HUES6 (cell line): ENCODE measurements at regions not wholly inside any gene's neighbourhood (a gene's known extent, or its start where the extent isn't known, plus 50 kb on each side); places are given as distances from the start of the nearest gene placed in this dataset.
A peak's percentile ranks its signal among the peaks of the same experiment; 100 is the strongest.

ENCODE experiments used
- H3K27ac ChIP-seq: 2 replicates; pipeline ENCODE4 v1.7.0; 2013; ENCODE audit warnings: low read depth, mild to moderate bottlenecking, low read length, inconsistent platforms
- H3K27me3 ChIP-seq: 2 replicates; pipeline ENCODE4 v1.6.1; 2013; ENCODE audit warnings: low read length; ENCODE audit not compliant: control insufficient read depth, insufficient read depth
- H3K36me3 ChIP-seq: 2 replicates; pipeline ENCODE4 v1.6.1; 2013; ENCODE audit warnings: low read length; ENCODE audit not compliant: control insufficient read depth, insufficient read depth
- H3K4me1 ChIP-seq: 2 replicates; pipeline ENCODE4 v1.6.1; 2013; ENCODE audit warnings: low read length; ENCODE audit not compliant: control insufficient read depth, insufficient read depth
- H3K4me3 ChIP-seq: 2 replicates; pipeline ENCODE4 v1.5.1; 2013; ENCODE audit warnings: low read depth, low read length
- H3K9ac ChIP-seq: one replicate; pipeline ENCODE4 v1.6.1; 2013; ENCODE audit warnings: mild to moderate bottlenecking, low read length
- H3K9me3 ChIP-seq: 2 replicates; pipeline ENCODE4 v1.6.1; 2013; ENCODE audit warnings: low read depth, low read length; ENCODE audit not compliant: control insufficient read depth, insufficient read depth

GRCh38 chr2:47250586-47251403, 74.5 kb upstream of the CALM2 start:
- peaks cover 9% of the 10 kb centered on the region; the same call in 1 of the 2 replicates for H3K4me1 ChIP-seq
- H3K9me3 ChIP-seq, result no peaks in the 10 kb centered on the region
- H3K27ac ChIP-seq, result no peak overlapping the region
- no peaks in the 10 kb centered on the region for H3K36me3 ChIP-seq
- H3K27me3 ChIP-seq, result no peaks in the 10 kb centered on the region
- no peak overlapping the region for H3K4me3 ChIP-seq
- no peak overlapping the region for H3K9ac ChIP-seq

GRCh38 chr2:47249931-47250330, 73.6 kb upstream of the CALM2 start:
- H3K9ac ChIP-seq, result no peak overlapping the region
- H3K36me3 ChIP-seq, result no peaks in the 10 kb centered on the region
- peaks cover 9% of the 10 kb centered on the region; the same call in 1 of the 2 replicates for H3K4me1 ChIP-seq
- H3K27me3 ChIP-seq, result no peaks in the 10 kb centered on the region
- no peak overlapping the region for H3K27ac ChIP-seq
- no peaks in the 10 kb centered on the region for H3K9me3 ChIP-seq
- no peak overlapping the region for H3K4me3 ChIP-seq

GRCh38 chr2:47249157-47249900, 73.0 kb upstream of the CALM2 start:
- Histone ChIP-seq H3K36me3 (no peaks in the 10 kb centered on the region), H3K4me1 (peaks cover 9% of the 10 kb centered on the region; the same call in 1 of the 2 replicates), H3K9me3 (no peaks in the 10 kb centered on the region), H3K4me3 (no peak overlapping the region), H3K9ac (no peak overlapping the region), H3K27ac (no peak overlapping the region), H3K27me3 (no peaks in the 10 kb centered on the region)

- Histone ChIP-seq H3K27ac (no peak overlapping the region), H3K9ac (no peak overlapping the region), H3K9me3 (no peaks in the 10 kb centered on the region), H3K4me3 (no peak overlapping the region), H3K4me1 (peaks cover 21% of the 10 kb centered on the region), H3K36me3 (no peaks in the 10 kb centered on the region), H3K27me3 (no peaks in the 10 kb centered on the region)
Observed at GRCh38 chr2:47243596-47244323, 67.4 kb upstream of the CALM2 start.

DNA sequence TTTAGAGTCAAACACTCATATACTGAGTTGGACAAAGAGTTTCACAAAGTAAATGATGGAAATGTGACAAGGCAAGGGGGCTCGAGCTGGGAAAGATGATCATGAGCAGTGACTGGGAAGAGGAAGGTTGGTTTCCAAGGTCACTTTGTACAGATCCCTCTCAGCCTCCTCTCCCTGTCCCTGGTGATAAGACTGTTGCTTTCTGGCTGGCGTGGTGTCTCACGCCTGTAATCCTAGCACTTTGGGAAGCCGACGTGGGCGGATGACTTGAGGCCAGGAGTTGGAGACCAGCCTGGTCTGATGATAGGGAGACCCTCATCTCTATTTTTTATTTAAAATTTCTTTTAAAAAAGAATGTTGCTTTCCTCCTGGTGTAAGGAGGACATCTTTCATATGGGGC, 65.4 kb upstream of the CALM2 start:
- Histone ChIP-seq H3K4me1 (peaks cover 40% of the 10 kb centered on the region), H3K27ac (no peak overlapping the region), H3K36me3 (no peaks in the 10 kb centered on the region)

DNA sequence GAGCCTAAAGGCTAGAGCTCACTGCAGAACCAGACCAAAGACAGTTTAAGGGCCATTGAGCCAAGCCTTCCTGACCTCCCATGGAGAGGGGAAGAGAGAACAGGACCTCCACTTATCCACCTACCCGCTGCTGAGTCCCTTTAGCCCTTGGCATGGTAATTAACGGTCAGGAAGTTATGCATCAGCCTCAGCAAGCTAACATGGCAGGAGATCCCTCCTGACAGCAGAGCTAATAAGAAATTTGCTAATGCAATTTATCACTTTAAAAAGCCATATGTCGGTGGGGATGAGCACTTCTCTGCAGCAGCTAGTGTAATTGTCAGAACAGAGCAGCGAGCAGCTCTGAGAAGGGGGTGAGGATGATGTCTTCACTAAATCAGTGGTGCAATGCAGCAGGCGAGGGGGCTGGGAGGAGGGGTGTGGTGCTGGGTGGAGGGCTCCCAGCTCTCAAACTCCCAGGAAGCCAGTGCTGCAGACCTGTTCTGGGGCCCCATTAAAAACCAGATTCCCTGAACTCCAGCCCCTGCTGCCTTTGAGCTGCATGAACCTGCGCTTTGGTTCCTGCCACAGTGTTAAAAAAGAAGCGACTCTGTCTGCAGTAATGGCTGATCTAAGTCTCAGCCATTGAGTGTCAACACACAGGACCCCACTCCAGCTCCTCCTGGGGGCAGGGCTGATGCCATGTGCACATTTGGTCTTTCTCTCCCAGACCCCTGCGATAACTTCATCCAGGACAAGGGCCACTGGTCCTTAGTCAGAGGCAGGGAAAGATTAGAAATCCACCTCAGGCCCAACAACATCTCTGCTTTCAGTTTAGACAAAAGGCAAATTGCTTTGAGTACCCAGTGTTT, 63.0 kb upstream of the CALM2 start:
- H3K9ac ChIP-seq, result no peak overlapping the region
- no peaks in the 10 kb centered on the region for H3K36me3 ChIP-seq
- peaks cover 48% of the 10 kb centered on the region for H3K4me1 ChIP-seq
- no peak overlapping the region for H3K4me3 ChIP-seq
- H3K27ac ChIP-seq, result 0 out of 2 replicates have a peak overlapping the region, but pooled peaks have one; percentile 17
- no peaks in the 10 kb centered on the region for H3K9me3 ChIP-seq
- no peaks in the 10 kb centered on the region for H3K27me3 ChIP-seq

More for the DNA sequence above, 65.4 kb upstream of the CALM2 start:
- H3K4me3 ChIP-seq, result no peak overlapping the region
- no peaks in the 10 kb centered on the region for H3K27me3 ChIP-seq
- H3K9me3 ChIP-seq, result no peaks in the 10 kb centered on the region
- no peak overlapping the region for H3K9ac ChIP-seq

- no peaks in the 10 kb centered on the region for H3K27me3 ChIP-seq
- H3K4me3 ChIP-seq, result no peak overlapping the region
- 0 out of 2 replicates have a peak overlapping the region, but pooled peaks have one; percentile 1 for H3K27ac ChIP-seq
- no peaks in the 10 kb centered on the region for H3K9me3 ChIP-seq
- no peak overlapping the region for H3K9ac ChIP-seq
- peaks cover 47% of the 10 kb centered on the region for H3K4me1 ChIP-seq
- no peaks in the 10 kb centered on the region for H3K36me3 ChIP-seq
Observed at GRCh38 chr2:47238638-47239037, 62.3 kb upstream of the CALM2 start.

- H3K4me3 ChIP-seq, result peak overlapping the region; percentile 33; the same call in 1 of the 2 replicates
- no peaks in the 10 kb centered on the region for H3K36me3 ChIP-seq
- no peak overlapping the region for H3K27ac ChIP-seq
- H3K27me3 ChIP-seq, result no peaks in the 10 kb centered on the region
- H3K9me3 ChIP-seq, result no peaks in the 10 kb centered on the region
- peak overlapping the region; percentile 74 for H3K9ac ChIP-seq
- peaks cover 47% of the 10 kb centered on the region for H3K4me1 ChIP-seq
Observed at GRCh38 chr2:47237375-47238334, 61.3 kb upstream of the CALM2 start.

- Histone ChIP-seq H3K27ac (no peak overlapping the region), H3K27me3 (no peaks in the 10 kb centered on the region), H3K9ac (no peak overlapping the region), H3K4me1 (peaks cover 47% of the 10 kb centered on the region), H3K36me3 (no peaks in the 10 kb centered on the region), H3K9me3 (no peaks in the 10 kb centered on the region), H3K4me3 (no peak overlapping the region)
Observed at GRCh38 chr2:47236503-47237215, 60.3 kb upstream of the CALM2 start.
